GM23338 (cell line): ENCODE measurements at regions not wholly inside any gene's neighbourhood (a gene's known extent, or its start where the extent isn't known, plus 50 kb on each side); places are given as distances from the start of the nearest gene placed in this dataset.

Experiments
- ATAC-seq: fragments of 200-7000 bp; cut with Tn5 transposase; 3 replicates; pipeline ENCODE4 v1.9.1; 2020
- DNase-seq: peaks from one replicate; pipeline ENCODE4 v3.0.0-alpha.2; 2015; ENCODE audit warnings: low spot score
- H2AFZ ChIP-seq: fragments of 200-600 bp; sonication (generic); 2 replicates; pipeline ENCODE4 v1.8.0; 2016; ENCODE audit warnings: antibody characterized with exemption, mild to moderate bottlenecking, moderate library complexity
- H3F3A ChIP-seq: fragments of 200-600 bp; sonication (generic); replicated peaks from 2 replicates; pipeline ENCODE4 v1.8.0; 2017; ENCODE audit warnings: antibody characterized with exemption, mixed run types, low read depth
- H3K27ac ChIP-seq: fragments of 200-600 bp; sonication (generic); 2 replicates; pipeline ENCODE4 v1.6.1; 2016; ENCODE audit warnings: low read depth
- H3K27me3 ChIP-seq: fragments of 200-600 bp; sonication (generic); 2 replicates; pipeline ENCODE4 v1.8.0; 2016; ENCODE audit warnings: mild to moderate bottlenecking, mixed run types, moderate library complexity; ENCODE audit not compliant: insufficient read depth
- H3K36me3 ChIP-seq: fragments of 200-600 bp; sonication (generic); 2 replicates; pipeline ENCODE4 v1.8.0; 2016; ENCODE audit warnings: mild to moderate bottlenecking; ENCODE audit not compliant: insufficient read depth
- H3K4me1 ChIP-seq: fragments of 200-600 bp; sonication (generic); 2 replicates; pipeline ENCODE4 v1.8.0; 2016; ENCODE audit warnings: mild to moderate bottlenecking, moderate library complexity; ENCODE audit not compliant: insufficient read depth
- H3K4me2 ChIP-seq: fragments of 200-600 bp; sonication (generic); 2 replicates; pipeline ENCODE4 v1.7.1; 2017; ENCODE audit warnings: mixed run types
- H3K4me3 ChIP-seq: fragments of 200-600 bp; sonication (generic); 2 replicates; pipeline ENCODE4 v1.6.1; 2016; ENCODE audit warnings: mixed run types
- H3K79me2 ChIP-seq: fragments of 200-600 bp; sonication (generic); replicated peaks from 2 replicates; pipeline ENCODE4 v1.8.0; 2017; ENCODE audit warnings: mild to moderate bottlenecking; ENCODE audit not compliant: insufficient read depth
- H3K9me2 ChIP-seq: fragments of 200-600 bp; sonication (generic); 2 replicates; pipeline ENCODE4 v1.8.0; 2017; ENCODE audit not compliant: insufficient read depth
- H4K20me1 ChIP-seq: fragments of 200-600 bp; sonication (generic); replicated peaks from 2 replicates; pipeline ENCODE4 v1.8.0; 2017; ENCODE audit warnings: mild to moderate bottlenecking; ENCODE audit not compliant: insufficient read depth
- H3K27ac Mint-ChIP-seq: 2 replicates; pipeline ENCODE4 v1.8.0; 2020; ENCODE audit warnings: inconsistent platforms, mild to moderate bottlenecking, moderate library complexity, mixed read lengths
- H3K27me3 Mint-ChIP-seq: 3 replicates; pipeline ENCODE4 v1.8.0; 2022; ENCODE audit warnings: low read depth, mild to moderate bottlenecking, moderate library complexity, mixed read lengths, inconsistent platforms; ENCODE audit not compliant: insufficient read depth, poor library complexity
- H3K36me3 Mint-ChIP-seq: 3 replicates; pipeline ENCODE4 v1.8.0; 2021; ENCODE audit warnings: low read depth, mild to moderate bottlenecking, inconsistent platforms, moderate library complexity, mixed read lengths
- H3K4me1 Mint-ChIP-seq: 3 replicates; pipeline ENCODE4 v1.8.0; 2020; ENCODE audit warnings: mild to moderate bottlenecking, inconsistent platforms, mixed read lengths
- H3K4me3 Mint-ChIP-seq: 3 replicates; pipeline ENCODE4 v1.8.0; 2021; ENCODE audit warnings: moderate library complexity, mild to moderate bottlenecking, inconsistent platforms, mixed read lengths
- H3K9me3 Mint-ChIP-seq: 3 replicates; pipeline ENCODE4 v1.8.0; 2020; ENCODE audit warnings: moderate library complexity, mild to moderate bottlenecking, inconsistent platforms, mixed read lengths
- CREB1 ChIP-seq: fragments of 250-450 bp; sonication (Bioruptor Pico); IDR thresholded peaks from 2 replicates; pipeline ENCODE4 v1.5.0; 2020; ENCODE audit warnings: low read depth, mild to moderate bottlenecking, moderate library complexity
- CTCF ChIP-seq, 2 experiments: fragments of 200-600 bp in 1 of 2; sonication (generic) in 1 of 2; conservative IDR thresholded peaks; 2 replicates each; pipeline versions ENCODE4 v1.5.1 to v1.6.1; 2016 to 2017; ENCODE audit warnings: antibody characterized with exemption in 2 of 2, low read depth in 2 of 2, mild to moderate bottlenecking in 2 of 2, moderate library complexity in 1 of 2
- ETS1 ChIP-seq: IDR thresholded peaks from 2 replicates; pipeline ENCODE4 v1.6.1; 2016; ENCODE audit warnings: antibody characterized with exemption
- EZH2 ChIP-seq: fragments of 200-600 bp; sonication (generic); IDR thresholded peaks from one replicate; pipeline ENCODE4 v1.8.0; 2017; ENCODE audit warnings: antibody characterized with exemption, mild to moderate bottlenecking, low read depth; ENCODE audit not compliant: unreplicated experiment
- EZH2phosphoT487 ChIP-seq: fragments of 200-600 bp; sonication (generic); IDR thresholded peaks from one replicate; pipeline ENCODE4 v1.8.1; 2018; ENCODE audit warnings: antibody characterized with exemption; ENCODE audit not compliant: unreplicated experiment
- JUNB ChIP-seq: IDR thresholded peaks from one replicate; pipeline ENCODE4 v1.6.1; 2016; ENCODE audit warnings: antibody characterized with exemption; ENCODE audit not compliant: unreplicated experiment
- NANOG ChIP-seq: IDR thresholded peaks from 2 replicates; pipeline ENCODE4 v1.6.1; 2016; ENCODE audit warnings: antibody characterized with exemption, borderline replicate concordance
- POLR2AphosphoS5 ChIP-seq: IDR thresholded peaks from 2 replicates; pipeline ENCODE4 v1.6.1; 2016; ENCODE audit warnings: antibody characterized with exemption, low read depth
- REST ChIP-seq: IDR thresholded peaks from one replicate; pipeline ENCODE4 v1.6.1; 2018; ENCODE audit warnings: antibody characterized with exemption; ENCODE audit not compliant: unreplicated experiment
- STAT1 ChIP-seq: IDR thresholded peaks from one replicate; pipeline ENCODE4 v1.6.1; 2016; ENCODE audit warnings: antibody characterized with exemption; ENCODE audit not compliant: unreplicated experiment
- ZNF114 ChIP-seq: fragments of 250-450 bp; sonication (Bioruptor Pico); IDR thresholded peaks from 2 replicates; pipeline ENCODE4 v1.5.0; 2020; ENCODE audit warnings: mild to moderate bottlenecking, moderate library complexity
- ZNF331 ChIP-seq: fragments of 250-450 bp; sonication (Bioruptor Pico); IDR thresholded peaks from 2 replicates; pipeline ENCODE4 v1.5.0; 2020; ENCODE audit warnings: low read depth, mild to moderate bottlenecking, moderate library complexity
- ZNF462 ChIP-seq: fragments of 250-450 bp; sonication (Bioruptor Pico); IDR thresholded peaks from 2 replicates; pipeline ENCODE4 v1.5.0; 2020; ENCODE audit warnings: mild to moderate bottlenecking, moderate library complexity

DNA sequence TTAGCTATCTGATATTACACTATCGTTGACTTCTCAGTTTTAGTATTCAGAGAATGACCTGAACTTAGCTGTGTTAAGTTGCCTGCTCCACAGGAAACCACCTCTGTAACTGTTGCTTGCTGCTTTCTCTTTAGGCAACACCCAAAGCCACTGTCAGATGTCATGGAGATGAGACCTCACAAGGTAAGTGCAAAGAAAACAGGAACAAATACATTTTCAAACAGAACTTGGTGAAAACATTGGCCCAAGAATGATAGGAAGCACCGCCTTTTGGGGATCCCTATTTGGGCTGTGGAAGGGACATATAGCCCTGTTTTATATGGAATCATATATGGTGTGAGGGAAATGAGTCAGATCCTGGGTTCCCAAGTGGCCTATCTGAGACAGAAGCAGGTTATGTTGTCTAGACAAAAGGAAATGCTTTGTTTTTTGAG is 143.4 kb downstream of the UBE2E3 start:
- no peaks in the 10 kb centered on the region for H3K27me3 Mint-ChIP-seq
- Histone ChIP-seq H3K4me1 (peaks cover 12% of the 10 kb centered on the region), H3K36me3 (no peaks in the 10 kb centered on the region), H3K27ac (no peak overlapping the region), H3K79me2 (no peaks in the 10 kb centered on the region), H2AFZ (peak overlapping the region; percentile 40; the same call in 1 of the 2 replicates), H3K4me2 (no peak overlapping the region), H3K27me3 (no peaks in the 10 kb centered on the region), H3F3A (no peaks in the 10 kb centered on the region), H3K4me3 (no peak overlapping the region), H4K20me1 (no peaks in the 10 kb centered on the region), H3K9me2 (no peaks in the 10 kb centered on the region)
- no peaks in the 10 kb centered on the region for H3K36me3 Mint-ChIP-seq
- ATAC-seq, result peak; percentile 44
- peak overlapping the region; percentile 43; the same call in 1 of the 2 replicates for H3K27ac Mint-ChIP-seq
- DNase-seq, result peak; percentile 14
- TF ChIP-seq ETS1 (no peak), CTCF (conservative IDR thresholded peaks at IDR 0.05; ENCODE audit: low read depth in 2 of 2) (no peak), STAT1 (no peak), ZNF462 (CRISPR knock-in tag) (no peak), POLR2AphosphoS5 (no peak), EZH2phosphoT487 (no peak), ZNF331 (CRISPR knock-in tag) (no peak), CREB1 (CRISPR knock-in tag) (no peak), JUNB (no peak), NANOG (no peak), REST (no peak), ZNF114 (CRISPR knock-in tag) (no peak), EZH2 (no peak)
- H3K4me1 Mint-ChIP-seq, result peaks cover 10% of the 10 kb centered on the region; the same call in 2 of the 3 replicates
- no peaks in the 10 kb centered on the region for H3K9me3 Mint-ChIP-seq
- H3K4me3 Mint-ChIP-seq, result no peak overlapping the region
